CD4-positive, alpha-beta T cell treated with Interleukin-4 for 1 hour (primary cell): ENCODE measurements at regions not wholly inside any gene's neighbourhood (a gene's known extent, or its start where the extent isn't known, plus 50 kb on each side); places are given as distances from the start of the nearest gene placed in this dataset.

ENCODE experiments used
- DNase-seq, 2 donors: peaks; one replicate each; pipeline ENCODE4 v3.0.0-alpha.2; 2020 to 2022

- DNase-seq: no peak
Observed at GRCh38 chr9:80259079-80259478, 687.3 kb downstream of the TLE4 start.

GRCh38 chr9:80251778-80252177, 680.0 kb downstream of the TLE4 start:
- DNase-seq: no peak

- DNase-seq: no peak
Observed at GRCh38 chr9:80242022-80242421, 670.3 kb downstream of the TLE4 start.

- no peak for DNase-seq
Observed at GRCh38 chr9:80235752-80236151, 664.0 kb downstream of the TLE4 start.

GRCh38 chr9:80233906-80234305, 662.1 kb downstream of the TLE4 start:
- no peak for DNase-seq

GRCh38 chr9:80233102-80233843, 661.5 kb downstream of the TLE4 start:
- DNase-seq: no peak

- DNase-seq: peak in 1 of 2 donors; percentile 30
Observed at GRCh38 chr9:80231318-80232236, 659.8 kb downstream of the TLE4 start.

- no peak for DNase-seq
Observed at GRCh38 chr9:80223897-80224296, 652.1 kb downstream of the TLE4 start.

- no peak for DNase-seq
Observed at GRCh38 chr9:80222466-80223169, 650.9 kb downstream of the TLE4 start.

- no peak for DNase-seq
Observed at GRCh38 chr9:80218328-80218727, 646.6 kb downstream of the TLE4 start.

- DNase-seq: no peak
Observed at GRCh38 chr9:80213613-80214012, 641.8 kb downstream of the TLE4 start.

- DNase-seq: no peak
Observed at GRCh38 chr9:80208696-80209095, 636.9 kb downstream of the TLE4 start.

- no peak for DNase-seq
Observed at GRCh38 chr9:80204054-80204453, 632.3 kb downstream of the TLE4 start.

- no peak for DNase-seq
Observed at GRCh38 chr9:80197661-80198060, 625.9 kb downstream of the TLE4 start.

GRCh38 chr9:80191108-80191507, 619.3 kb downstream of the TLE4 start:
- no peak for DNase-seq

- DNase-seq: no peak
Observed at GRCh38 chr9:80188579-80188978, 616.8 kb downstream of the TLE4 start.

- DNase-seq: no peak
Observed at GRCh38 chr9:80185112-80185738, 613.5 kb downstream of the TLE4 start.

GRCh38 chr9:80177949-80178480, 606.2 kb downstream of the TLE4 start:
- DNase-seq: no peak

GRCh38 chr9:80175286-80176150, 603.8 kb downstream of the TLE4 start:
- DNase-seq: peak in 1 of 2 donors; percentile 15

- peak in 1 of 2 donors; percentile 31 for DNase-seq
Observed at GRCh38 chr9:80163889-80164288, 592.1 kb downstream of the TLE4 start.

GRCh38 chr9:80158554-80159170, 586.9 kb downstream of the TLE4 start:
- DNase-seq: no peak
